NCI-H510A treated with DMSO at 0.1 percent for 48 hours (cell line): ENCODE measurements at regions not wholly inside any gene's neighbourhood (a gene's known extent, or its start where the extent isn't known, plus 50 kb on each side); places are given as distances from the start of the nearest gene placed in this dataset.

Source experiments
- DNase-seq: peaks from one replicate; lab custom pipeline; 2025; lab: John Stamatoyannopoulos, UW

GRCh38 chr21:35338281-35338680 lies 289.2 kb upstream of the RUNX1 start:
- no peak for DNase-seq

GRCh38 chr21:35337573-35337972 lies 288.5 kb upstream of the RUNX1 start:
- no peak for DNase-seq

- no peak for DNase-seq
Observed at GRCh38 chr21:35336534-35336933, 287.4 kb upstream of the RUNX1 start.

GRCh38 chr21:35335951-35336446 lies 286.9 kb upstream of the RUNX1 start:
- no peak for DNase-seq

- no peak for DNase-seq
Observed at GRCh38 chr21:35333831-35334618, 284.9 kb upstream of the RUNX1 start.

- DNase-seq = no peak
Observed at GRCh38 chr21:35332841-35333426, 283.8 kb upstream of the RUNX1 start.

GRCh38 chr21:35329940-35330660 lies 281.0 kb upstream of the RUNX1 start:
- DNase-seq = no peak

GRCh38 chr21:35328856-35329455 lies 279.9 kb upstream of the RUNX1 start:
- peak; percentile 50 for DNase-seq

GRCh38 chr21:35326677-35327076 lies 277.6 kb upstream of the RUNX1 start:
- no peak for DNase-seq

- DNase-seq = no peak
Observed at GRCh38 chr21:35325953-35326352, 276.9 kb upstream of the RUNX1 start.

- no peak for DNase-seq
Observed at GRCh38 chr21:35324372-35325220, 275.5 kb upstream of the RUNX1 start.

GRCh38 chr21:35323947-35324346 lies 274.8 kb upstream of the RUNX1 start:
- no peak for DNase-seq

- DNase-seq = no peak
Observed at GRCh38 chr21:35321322-35322200, 272.5 kb upstream of the RUNX1 start.

- no peak for DNase-seq
Observed at GRCh38 chr21:35319684-35320283, 270.7 kb upstream of the RUNX1 start.

GRCh38 chr21:35316933-35317332 lies 267.8 kb upstream of the RUNX1 start:
- no peak for DNase-seq

GRCh38 chr21:35316456-35316855 lies 267.4 kb upstream of the RUNX1 start:
- no peak for DNase-seq

- no peak for DNase-seq
Observed at GRCh38 chr21:35314857-35315582, 265.9 kb upstream of the RUNX1 start.

GRCh38 chr21:35311985-35312384 lies 262.9 kb upstream of the RUNX1 start:
- no peak for DNase-seq

- DNase-seq = no peak
Observed at GRCh38 chr21:35309316-35309715, 260.2 kb upstream of the RUNX1 start.
